IMR-90 (cell line): ENCODE measurements at regions not wholly inside any gene's neighbourhood (a gene's known extent, or its start where the extent isn't known, plus 50 kb on each side); places are given as distances from the start of the nearest gene placed in this dataset.

Experiments used
- ATAC-seq: fragments of 200-7000 bp; cut with Tn5 transposase; 2 replicates; pipeline ENCODE4 v1.9.1; 2020; ENCODE audit warnings: low read depth, mild to moderate bottlenecking, moderate library complexity
- BruUV-seq: library from RNA; stranded (reverse); fragments of 400-500 nt; replicated peaks from 2 replicates; lab custom pipeline; 2021; lab: Mats Ljungman, UMichigan
- CTCF ChIA-PET: fragments of 300-600 bp; formaldehyde crosslinking; extraction: SDS; loops from one replicate; lab custom pipeline; 2021; ENCODE audit warnings: antibody characterized with exemption; lab: Yijun Ruan, JAX
- POLR2A ChIA-PET: fragments of 300-600 bp; sonication (Branson Sonifier 250); formaldehyde crosslinking; loops from one replicate; lab custom pipeline; 2022; ENCODE audit warnings: antibody characterized with exemption; ENCODE audit not compliant: unreplicated experiment; lab: Charles Lee
- DNase-seq: peaks from one replicate; pipeline ENCODE4 v3.0.0; 2013
- H2AFZ ChIP-seq: replicated peaks from 2 replicates; pipeline ENCODE3; 2013; ENCODE audit warnings: low read length, mild to moderate bottlenecking; ENCODE audit not compliant: poor library complexity
- H2AK5ac ChIP-seq: 2 replicates; pipeline ENCODE4 v1.6.1; 2013; ENCODE audit warnings: low read depth, low read length, inconsistent platforms
- H2AK9ac ChIP-seq: replicated peaks from 2 replicates; pipeline ENCODE3; 2013; ENCODE audit warnings: mild to moderate bottlenecking, low read depth, low read length, moderate library complexity; ENCODE audit not compliant: poor library complexity
- H2BK120ac ChIP-seq: 2 replicates; pipeline ENCODE4 v1.6.1; 2013; ENCODE audit warnings: low read depth, low read length, inconsistent platforms
- H2BK15ac ChIP-seq: 3 replicates; pipeline ENCODE4 v1.6.1; 2013; ENCODE audit warnings: low read depth, low read length, inconsistent platforms
- H2BK20ac ChIP-seq: 2 replicates; pipeline ENCODE4 v1.6.1; 2013; ENCODE audit warnings: low read depth, mild to moderate bottlenecking, inconsistent platforms, low read length, moderate library complexity
- H2BK5ac ChIP-seq: 2 replicates; pipeline ENCODE4 v1.6.1; 2013; ENCODE audit warnings: mild to moderate bottlenecking, low read depth, low read length, inconsistent platforms; ENCODE audit not compliant: poor library complexity, severe bottlenecking
- H3K14ac ChIP-seq: replicated peaks from 2 replicates; pipeline ENCODE4 v1.6.1; 2013; ENCODE audit warnings: low read depth, low read length, inconsistent platforms
- H3K18ac ChIP-seq: 2 replicates; pipeline ENCODE4 v1.6.1; 2013; ENCODE audit warnings: low read depth, low read length, control low read depth
- H3K23ac ChIP-seq: 2 replicates; pipeline ENCODE4 v1.6.1; 2013; ENCODE audit warnings: low read depth, low read length, inconsistent platforms
- H3K27ac ChIP-seq: 2 replicates; pipeline ENCODE4 v1.5.1; 2013; ENCODE audit warnings: mild to moderate bottlenecking, control low read depth, low read length; ENCODE audit not compliant: insufficient read depth
- H3K27me3 ChIP-seq: 2 replicates; pipeline ENCODE4 v1.6.1; 2013; ENCODE audit warnings: low read length; ENCODE audit not compliant: control insufficient read depth, insufficient read depth
- H3K36me3 ChIP-seq: 2 replicates; pipeline ENCODE4 v1.6.1; 2013; ENCODE audit warnings: low read length, mixed read lengths; ENCODE audit not compliant: control insufficient read depth, insufficient read depth
- H3K4ac ChIP-seq: 2 replicates; pipeline ENCODE4 v1.6.1; 2013; ENCODE audit warnings: low read depth, low read length, inconsistent platforms
- H3K4me1 ChIP-seq: 2 replicates; pipeline ENCODE4 v1.6.1; 2013; ENCODE audit warnings: low read length, mixed read lengths; ENCODE audit not compliant: control insufficient read depth, insufficient read depth
- H3K4me2 ChIP-seq: 2 replicates; pipeline ENCODE4 v1.6.1; 2013; ENCODE audit warnings: low read depth, mild to moderate bottlenecking, control low read depth, low read length, moderate library complexity
- H3K4me3 ChIP-seq: 2 replicates; pipeline ENCODE4 v1.5.1; 2013; ENCODE audit warnings: low read depth, mild to moderate bottlenecking, control low read depth, low read length, moderate library complexity; ENCODE audit not compliant: insufficient read depth
- H3K56ac ChIP-seq: 2 replicates; pipeline ENCODE4 v1.6.1; 2013; ENCODE audit warnings: low read length, inconsistent platforms; ENCODE audit not compliant: insufficient read depth; ENCODE audit errors: extremely low read depth
- H3K79me1 ChIP-seq, 2 experiments: 2 replicates each; pipeline ENCODE4 v1.6.1; 2013; ENCODE audit warnings: low read length in 2 of 2, inconsistent platforms in 1 of 2, low read depth in 1 of 2
- H3K9ac ChIP-seq: 2 replicates; pipeline ENCODE4 v1.6.1; 2013; ENCODE audit warnings: low read depth, low read length, control low read depth
- H3K9me1 ChIP-seq: 2 replicates; pipeline ENCODE4 v1.6.1; 2013; ENCODE audit warnings: low read length, inconsistent platforms; ENCODE audit not compliant: insufficient read depth
- H3K9me3 ChIP-seq: 2 replicates; pipeline ENCODE4 v1.6.1; 2013; ENCODE audit warnings: low read length; ENCODE audit not compliant: control insufficient read depth, insufficient read depth
- H4K20me1 ChIP-seq: 2 replicates; pipeline ENCODE4 v1.6.1; 2013; ENCODE audit warnings: low read length, inconsistent platforms; ENCODE audit not compliant: insufficient read depth
- H4K5ac ChIP-seq: 2 replicates; pipeline ENCODE4 v1.6.1; 2013; ENCODE audit warnings: mild to moderate bottlenecking, low read depth, low read length, control low read depth
- H4K8ac ChIP-seq, 2 experiments: 2 replicates each; pipeline ENCODE4 v1.6.1; 2013; ENCODE audit warnings: low read depth in 2 of 2, low read length in 2 of 2, control low read depth in 1 of 2, inconsistent platforms in 1 of 2
- H4K91ac ChIP-seq: 2 replicates; pipeline ENCODE4 v1.6.1; 2013; ENCODE audit warnings: low read depth, low read length, inconsistent platforms; ENCODE audit not compliant: insufficient read depth
- BHLHE40 ChIP-seq: fragments of 150-350 bp; IDR thresholded peaks from 2 replicates; pipeline ENCODE4 v1.6.1; 2016; ENCODE audit warnings: mild to moderate bottlenecking, low read depth, low read length
- CEBPB ChIP-seq: IDR thresholded peaks from 2 replicates; pipeline ENCODE4 v1.6.1; 2012; ENCODE audit warnings: low read depth, low read length, improper control_type of control experiment
- CHD1 ChIP-seq: IDR thresholded peaks from 2 replicates; pipeline ENCODE4 v1.6.1; 2012; ENCODE audit warnings: low read depth, low read length, improper control_type of control experiment
- FOS ChIP-seq: fragments of 150-350 bp; IDR thresholded peaks from 2 replicates; pipeline ENCODE4 v1.6.1; 2016; ENCODE audit warnings: low read depth, low read length
- MAFK ChIP-seq: IDR thresholded peaks from 2 replicates; pipeline ENCODE4 v1.6.1; 2012; ENCODE audit warnings: low read depth, low read length, improper control_type of control experiment
- MAZ ChIP-seq: IDR thresholded peaks from 2 replicates; pipeline ENCODE4 v1.6.1; 2012; ENCODE audit warnings: low read depth, mild to moderate bottlenecking, low read length, improper control_type of control experiment, moderate library complexity, borderline replicate concordance
- MXI1 ChIP-seq: IDR thresholded peaks from 2 replicates; pipeline ENCODE4 v1.6.1; 2012; ENCODE audit warnings: low read depth, mild to moderate bottlenecking, low read length, moderate library complexity, borderline replicate concordance
- NFE2L2 ChIP-seq: fragments of 150-350 bp; IDR thresholded peaks from 2 replicates; pipeline ENCODE4 v1.6.1; 2016; ENCODE audit warnings: low read depth, mild to moderate bottlenecking, low read length
- POLR2A ChIP-seq: IDR thresholded peaks from 2 replicates; pipeline ENCODE4 v1.6.1; 2012; ENCODE audit warnings: mild to moderate bottlenecking, low read depth, low read length
- RAD21 ChIP-seq: IDR thresholded peaks from 2 replicates; pipeline ENCODE4 v1.6.1; 2012; ENCODE audit warnings: low read length, improper control_type of control experiment
- RCOR1 ChIP-seq: IDR thresholded peaks from 2 replicates; pipeline ENCODE4 v1.6.1; 2012; ENCODE audit warnings: mild to moderate bottlenecking, low read length, improper control_type of control experiment; ENCODE audit not compliant: insufficient replicate concordance
- RFX5 ChIP-seq: IDR thresholded peaks from 2 replicates; pipeline ENCODE4 v1.8.0; 2012; ENCODE audit warnings: low read depth, mild to moderate bottlenecking, low read length, moderate library complexity
- SMC3 ChIP-seq: fragments of 150-350 bp; IDR thresholded peaks from 2 replicates; pipeline ENCODE4 v1.6.1; 2016; ENCODE audit warnings: low read depth, mild to moderate bottlenecking, antibody characterized with exemption, low read length, moderate library complexity
- WGBS, 2 experiments: methylation state at CpG; one replicate each; pipeline versions ENCODE4 v1.1.5 to v1.1.7; 2013; ENCODE audit warnings: missing lambda C conversion rate in 2 of 2; ENCODE audit not compliant: insufficient read length in 1 of 2; ENCODE audit errors: extremely low coverage in 2 of 2; 5-methylcytosine and 5-hydroxymethylcytosine counted together
- dilution Hi-C: fragments of 300-500 bp; cut with HindIII; formaldehyde crosslinking; loops from one replicate; pipeline ENCODE4 v1.14.3; 2018; ENCODE audit warnings: low sequenced_read_pairs; ENCODE audit not compliant: unreplicated experiment
- in situ Hi-C: fragments of 300-500 bp; cut with MboI; formaldehyde crosslinking; loops from 3 replicates; pipeline ENCODE4 v1.14.3; 2019; ENCODE audit warnings: low sequenced_read_pairs, inconsistent platforms, mixed read lengths
- intact Hi-C: fragments of 100-400 bp; cut with micrococcal nuclease; formaldehyde crosslinking; loops from 2 replicates; pipeline ENCODE4 v1.10.0; 2022
- TF ChIP-seq, protein P1 (sequence below): conservative IDR thresholded peaks from 2 replicates; pipeline ENCODE4 v1.5.1; 2012; ENCODE audit warnings: mild to moderate bottlenecking, low read depth, low read length, improper control_type of control experiment
- TF ChIP-seq, protein P2 (sequence below): fragments of 150-350 bp; IDR thresholded peaks from 2 replicates; pipeline ENCODE4 v1.6.1; 2016; ENCODE audit warnings: low read depth, mild to moderate bottlenecking, low read length, moderate library complexity, borderline replicate concordance
- TF ChIP-seq, protein P3 (sequence below): fragments of 150-350 bp; IDR thresholded peaks from 2 replicates; pipeline ENCODE4 v1.6.1; 2017; ENCODE audit warnings: mild to moderate bottlenecking, antibody characterized with exemption, low read length, low read depth

DNA sequence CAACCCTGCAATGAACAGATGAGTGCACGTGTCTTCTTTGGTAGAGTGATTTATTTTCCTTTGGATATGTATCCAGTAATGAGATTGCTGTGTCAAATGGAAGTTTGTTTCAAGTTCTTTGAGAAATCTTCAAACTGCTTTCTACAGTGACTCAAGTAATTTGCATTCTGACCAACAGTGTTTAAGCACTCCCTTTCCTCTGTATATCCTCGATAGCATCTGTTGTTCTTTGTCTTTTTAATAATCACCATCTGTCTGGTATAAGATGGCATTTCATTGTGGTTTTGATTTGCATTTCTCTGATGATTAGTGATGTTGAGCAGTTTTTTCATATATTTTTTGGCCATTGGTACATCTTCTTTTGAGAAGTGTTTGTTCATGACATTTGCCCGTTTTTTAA lies 1608.3 kb upstream of the ZEB2 start:
- no peak overlapping the region for H2BK15ac ChIP-seq
- H2BK20ac ChIP-seq = no peak overlapping the region
- H4K8ac ChIP-seq = no peak overlapping the region
- no peak overlapping the region for H3K27ac ChIP-seq
- no peaks in the 10 kb centered on the region for H4K20me1 ChIP-seq
- no peak overlapping the region for H3K9ac ChIP-seq
- H2AK9ac ChIP-seq = no peak overlapping the region
- intact Hi-C loops = loop anchor here (5.0 kb wide), 1 partner anchor 131 kb away; no protein-coding TSS in a partner anchor
- H2AK5ac ChIP-seq = no peak overlapping the region
- WGBS, 2 experiments = no CpG with 5 or more reads among the region's 3 CpGs
- H4K91ac ChIP-seq = no peak overlapping the region
- H3K4ac ChIP-seq = no peak overlapping the region
- no peak overlapping the region for H3K18ac ChIP-seq
- no peak for ATAC-seq
- dilution Hi-C loops = no loop called here
- H3K9me1 ChIP-seq = peaks cover 3% of the 10 kb centered on the region; the same call in 1 of the 2 replicates
- H3K4me3 ChIP-seq = no peak overlapping the region
- no TSS peak for BruUV-seq
- no peaks in the 10 kb centered on the region for H3K36me3 ChIP-seq
- no peaks in the 10 kb centered on the region for H3K9me3 ChIP-seq
- peaks cover 4% of the 10 kb centered on the region for H3K4me1 ChIP-seq
- POLR2A ChIA-PET = no interaction called here
- no peak overlapping the region for H4K5ac ChIP-seq
- no peak overlapping the region for H3K23ac ChIP-seq
- no peaks in the 10 kb centered on the region for H3K79me1 ChIP-seq
- H3K27me3 ChIP-seq = no peaks in the 10 kb centered on the region
- no peak overlapping the region for H3K56ac ChIP-seq
- no peak overlapping the region for H2AFZ ChIP-seq
- TF ChIP-seq CHD1 (no peak), POLR2A (no peak), MAFK (no peak), RFX5 (no peak), MXI1 (no peak), BHLHE40 (no peak), NFE2L2 (no peak), MAZ (no peak), RAD21 (no peak), CEBPB (no peak), SMC3 (no peak), RCOR1 (no peak), FOS (no peak)
- TF ChIP-seq, protein P1, sequence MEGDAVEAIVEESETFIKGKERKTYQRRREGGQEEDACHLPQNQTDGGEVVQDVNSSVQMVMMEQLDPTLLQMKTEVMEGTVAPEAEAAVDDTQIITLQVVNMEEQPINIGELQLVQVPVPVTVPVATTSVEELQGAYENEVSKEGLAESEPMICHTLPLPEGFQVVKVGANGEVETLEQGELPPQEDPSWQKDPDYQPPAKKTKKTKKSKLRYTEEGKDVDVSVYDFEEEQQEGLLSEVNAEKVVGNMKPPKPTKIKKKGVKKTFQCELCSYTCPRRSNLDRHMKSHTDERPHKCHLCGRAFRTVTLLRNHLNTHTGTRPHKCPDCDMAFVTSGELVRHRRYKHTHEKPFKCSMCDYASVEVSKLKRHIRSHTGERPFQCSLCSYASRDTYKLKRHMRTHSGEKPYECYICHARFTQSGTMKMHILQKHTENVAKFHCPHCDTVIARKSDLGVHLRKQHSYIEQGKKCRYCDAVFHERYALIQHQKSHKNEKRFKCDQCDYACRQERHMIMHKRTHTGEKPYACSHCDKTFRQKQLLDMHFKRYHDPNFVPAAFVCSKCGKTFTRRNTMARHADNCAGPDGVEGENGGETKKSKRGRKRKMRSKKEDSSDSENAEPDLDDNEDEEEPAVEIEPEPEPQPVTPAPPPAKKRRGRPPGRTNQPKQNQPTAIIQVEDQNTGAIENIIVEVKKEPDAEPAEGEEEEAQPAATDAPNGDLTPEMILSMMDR = no peak
- TF ChIP-seq, protein P2, sequence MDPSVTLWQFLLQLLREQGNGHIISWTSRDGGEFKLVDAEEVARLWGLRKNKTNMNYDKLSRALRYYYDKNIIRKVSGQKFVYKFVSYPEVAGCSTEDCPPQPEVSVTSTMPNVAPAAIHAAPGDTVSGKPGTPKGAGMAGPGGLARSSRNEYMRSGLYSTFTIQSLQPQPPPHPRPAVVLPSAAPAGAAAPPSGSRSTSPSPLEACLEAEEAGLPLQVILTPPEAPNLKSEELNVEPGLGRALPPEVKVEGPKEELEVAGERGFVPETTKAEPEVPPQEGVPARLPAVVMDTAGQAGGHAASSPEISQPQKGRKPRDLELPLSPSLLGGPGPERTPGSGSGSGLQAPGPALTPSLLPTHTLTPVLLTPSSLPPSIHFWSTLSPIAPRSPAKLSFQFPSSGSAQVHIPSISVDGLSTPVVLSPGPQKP = no peak
- TF ChIP-seq, protein P3, sequence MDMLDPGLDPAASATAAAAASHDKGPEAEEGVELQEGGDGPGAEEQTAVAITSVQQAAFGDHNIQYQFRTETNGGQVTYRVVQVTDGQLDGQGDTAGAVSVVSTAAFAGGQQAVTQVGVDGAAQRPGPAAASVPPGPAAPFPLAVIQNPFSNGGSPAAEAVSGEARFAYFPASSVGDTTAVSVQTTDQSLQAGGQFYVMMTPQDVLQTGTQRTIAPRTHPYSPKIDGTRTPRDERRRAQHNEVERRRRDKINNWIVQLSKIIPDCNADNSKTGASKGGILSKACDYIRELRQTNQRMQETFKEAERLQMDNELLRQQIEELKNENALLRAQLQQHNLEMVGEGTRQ = no peak
- H2BK120ac ChIP-seq = no peak overlapping the region
- H3K14ac ChIP-seq = no peak overlapping the region
- DNase-seq = no peak
- H2BK5ac ChIP-seq = no peak overlapping the region
- no peak overlapping the region for H3K4me2 ChIP-seq
- in situ Hi-C loops = no loop called here
- CTCF ChIA-PET = no interaction called here
